ENCODE measurements at regions not wholly inside any gene's neighbourhood (a gene's known extent, or its start where the extent isn't known, plus 50 kb on each side); places are given as distances from the start of the nearest gene placed in this dataset.

- no peak for TF ChIP-seq CTCF (IDR thresholded peaks at IDR 0.05)
- TF ChIP-seq POLR2A (IDR thresholded peaks at IDR 0.05), result no peak
- TF ChIP-seq POLR2AphosphoS5 (IDR thresholded peaks at IDR 0.05), result no peak
These were observed 166.0 kb upstream of the SP4 start for GRCh38 chr7:21261627-21262594.
